HG03460 (cell line): ENCODE measurements at regions not wholly inside any gene's neighbourhood (a gene's known extent, or its start where the extent isn't known, plus 50 kb on each side); places are given as distances from the start of the nearest gene placed in this dataset.

ENCODE experiments used
- ATAC-seq: cut with Tn5 transposase; IDR thresholded peaks from one replicate; pipeline ENCODE4 v1.9.1; 2021; ENCODE audit not compliant: unreplicated experiment

- ATAC-seq: no peak
Measured at GRCh38 chr9:16092142-16093091, 539.6 kb downstream of the CCDC171 start.

DNA sequence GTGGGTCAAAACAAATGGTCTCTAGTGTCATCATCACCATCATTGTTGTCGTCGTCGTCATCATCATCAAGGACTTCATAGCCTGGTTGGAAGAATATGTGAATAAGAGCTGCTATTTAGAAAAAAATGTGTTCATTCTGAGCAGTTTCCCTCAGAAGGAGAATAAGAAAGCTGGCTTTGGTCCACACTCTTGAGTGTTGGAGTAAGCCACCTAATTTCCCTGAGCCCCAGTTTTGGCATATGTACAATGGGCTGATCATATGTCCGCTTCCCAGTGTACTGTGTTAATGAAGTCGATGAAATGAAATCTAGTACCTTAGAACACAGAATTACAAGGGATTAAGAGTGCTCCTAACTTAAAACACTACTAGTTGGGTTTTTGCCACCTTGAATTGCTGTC is 545.5 kb downstream of the CCDC171 start:
- ATAC-seq: no peak

- ATAC-seq: no peak
Measured at GRCh38 chr9:16099732-16100536, 547.1 kb downstream of the CCDC171 start.

DNA sequence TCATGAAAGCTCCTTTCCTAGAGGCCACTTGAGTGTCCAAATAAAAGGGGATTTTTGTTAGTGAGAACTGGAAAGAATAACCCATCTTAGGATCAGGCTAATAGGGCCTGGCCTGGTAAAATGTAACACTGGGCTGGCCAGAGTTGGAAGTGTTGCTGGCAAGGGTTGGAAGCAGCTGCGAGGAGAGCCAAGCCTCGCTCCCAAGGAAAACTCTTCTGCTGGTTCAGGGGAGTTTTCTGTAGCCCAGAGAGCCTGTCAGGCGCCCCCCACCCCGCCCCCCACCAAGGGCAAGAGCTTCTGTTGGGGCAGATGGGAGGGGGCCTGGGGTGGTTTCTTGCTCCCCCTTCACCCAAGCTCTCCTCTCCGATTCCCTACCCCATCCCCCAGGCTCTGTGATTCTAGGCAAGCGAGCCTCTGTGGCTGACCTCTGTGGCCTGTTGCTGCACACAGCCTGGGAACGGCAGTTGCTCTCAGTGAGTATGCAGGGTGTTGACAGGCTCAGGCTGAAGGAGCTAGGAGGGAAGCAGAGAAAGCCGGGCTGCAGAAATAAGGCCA is 547.8 kb downstream of the CCDC171 start:
- no peak for ATAC-seq

- no peak for ATAC-seq
Measured at GRCh38 chr9:16102154-16102553, 549.3 kb downstream of the CCDC171 start.

GRCh38 chr9:16103620-16104397 is 551.0 kb downstream of the CCDC171 start:
- no peak for ATAC-seq

DNA sequence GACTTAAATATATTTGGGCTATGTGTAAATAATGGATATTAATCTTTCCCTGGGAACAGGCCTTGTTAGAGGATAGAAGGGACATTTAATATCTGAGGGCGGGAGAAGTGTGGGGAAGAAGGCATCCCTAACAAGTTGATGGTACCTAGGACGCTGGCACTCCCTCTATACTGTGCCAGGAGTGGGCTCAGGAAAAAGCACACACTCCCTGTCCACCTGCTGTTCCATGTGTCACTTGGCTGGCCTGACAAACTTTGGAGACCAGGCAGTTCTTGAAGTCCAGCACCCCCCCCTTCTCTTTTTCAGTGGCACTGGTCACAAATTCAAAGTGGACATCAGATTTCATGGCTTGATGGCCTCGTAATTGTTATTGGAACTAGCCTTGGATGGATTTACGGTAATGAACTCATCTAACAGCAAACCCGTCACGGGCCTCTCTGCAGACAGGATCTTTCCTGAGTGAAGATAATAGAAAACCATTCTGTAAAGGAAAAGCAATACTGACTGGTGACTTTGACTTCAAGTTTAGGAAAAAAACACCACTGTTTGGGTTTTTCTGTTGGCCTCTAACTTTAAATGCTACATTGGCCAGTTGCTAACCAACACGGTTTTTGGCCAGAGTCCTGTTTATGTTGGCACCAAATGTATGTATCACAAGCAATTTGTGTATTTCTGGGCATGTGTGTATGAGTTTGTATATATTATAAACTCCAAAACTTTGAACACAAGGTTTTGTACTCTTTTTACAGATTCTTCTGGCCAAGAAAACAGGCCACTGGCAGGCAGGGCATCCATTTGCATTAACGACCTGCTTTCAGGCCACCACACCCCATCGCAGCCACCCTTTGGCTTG is 552.6 kb downstream of the CCDC171 start:
- ATAC-seq: no peak

DNA sequence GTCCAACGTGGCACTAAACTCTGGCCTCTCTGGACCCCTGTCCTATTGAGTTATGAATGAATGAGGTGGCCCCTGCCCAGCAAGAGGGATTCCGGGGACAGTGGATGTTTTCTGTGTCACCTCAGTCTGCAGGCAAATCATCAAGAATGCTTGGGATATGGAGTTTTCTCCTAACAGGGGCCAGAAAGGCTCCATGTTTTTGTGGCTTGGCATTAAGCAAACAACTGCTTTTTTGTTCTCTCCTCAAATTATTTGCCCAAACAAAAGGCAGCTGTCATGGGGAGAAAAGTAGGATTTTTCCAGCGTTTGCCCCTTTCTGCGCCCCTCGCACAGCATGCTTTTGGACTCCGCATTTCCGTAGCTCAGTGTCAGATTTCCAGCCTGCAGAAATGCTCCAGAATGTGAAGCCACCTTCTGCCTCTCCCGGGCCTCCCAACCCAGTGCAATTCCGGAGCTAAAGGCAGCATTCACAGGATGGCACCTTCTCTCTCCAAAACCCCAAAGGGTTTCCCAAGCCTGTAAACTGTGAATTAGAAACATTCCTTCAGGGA is 553.3 kb downstream of the CCDC171 start:
- no peak for ATAC-seq

DNA sequence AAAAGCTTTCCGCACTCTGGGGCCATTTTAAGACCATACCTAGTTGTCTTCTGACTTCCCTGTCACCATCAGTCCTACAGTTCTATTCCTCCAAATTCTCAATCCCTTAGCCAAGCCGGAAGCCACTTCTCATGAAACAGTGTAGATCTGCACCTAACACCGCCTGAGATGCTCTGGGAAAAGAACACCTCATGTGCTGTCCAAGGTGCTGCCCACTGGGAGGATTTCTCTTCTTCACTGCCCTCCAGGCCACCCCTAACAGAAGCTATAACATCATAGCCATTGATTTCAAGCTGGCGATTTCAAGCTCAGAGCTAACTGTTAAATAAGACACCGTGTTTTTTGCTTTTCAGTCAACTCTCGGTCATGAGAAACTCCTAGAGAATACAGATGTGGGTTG is 559.3 kb downstream of the CCDC171 start:
- ATAC-seq: no peak

- ATAC-seq: no peak
Measured at GRCh38 chr9:16115994-16116393, 563.2 kb downstream of the CCDC171 start.

DNA sequence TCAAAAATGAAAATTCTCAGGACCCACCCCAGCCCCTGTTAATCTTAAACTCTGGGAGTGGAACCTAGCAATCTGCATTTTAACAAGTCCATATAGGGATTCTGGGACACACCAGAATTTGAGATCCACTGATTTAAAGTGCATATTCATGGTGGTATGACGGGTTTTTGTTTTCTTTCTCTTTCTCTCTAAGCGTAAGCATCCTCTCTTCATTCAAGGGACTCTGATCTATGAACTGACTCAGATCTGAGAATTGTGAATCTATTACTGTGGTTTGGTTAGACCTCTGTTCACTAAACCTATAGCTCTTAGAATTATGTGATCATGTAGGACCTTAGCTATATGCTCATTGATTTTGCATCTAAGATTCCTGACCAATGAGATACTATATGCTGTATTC is 565.2 kb downstream of the CCDC171 start:
- ATAC-seq: no peak

DNA sequence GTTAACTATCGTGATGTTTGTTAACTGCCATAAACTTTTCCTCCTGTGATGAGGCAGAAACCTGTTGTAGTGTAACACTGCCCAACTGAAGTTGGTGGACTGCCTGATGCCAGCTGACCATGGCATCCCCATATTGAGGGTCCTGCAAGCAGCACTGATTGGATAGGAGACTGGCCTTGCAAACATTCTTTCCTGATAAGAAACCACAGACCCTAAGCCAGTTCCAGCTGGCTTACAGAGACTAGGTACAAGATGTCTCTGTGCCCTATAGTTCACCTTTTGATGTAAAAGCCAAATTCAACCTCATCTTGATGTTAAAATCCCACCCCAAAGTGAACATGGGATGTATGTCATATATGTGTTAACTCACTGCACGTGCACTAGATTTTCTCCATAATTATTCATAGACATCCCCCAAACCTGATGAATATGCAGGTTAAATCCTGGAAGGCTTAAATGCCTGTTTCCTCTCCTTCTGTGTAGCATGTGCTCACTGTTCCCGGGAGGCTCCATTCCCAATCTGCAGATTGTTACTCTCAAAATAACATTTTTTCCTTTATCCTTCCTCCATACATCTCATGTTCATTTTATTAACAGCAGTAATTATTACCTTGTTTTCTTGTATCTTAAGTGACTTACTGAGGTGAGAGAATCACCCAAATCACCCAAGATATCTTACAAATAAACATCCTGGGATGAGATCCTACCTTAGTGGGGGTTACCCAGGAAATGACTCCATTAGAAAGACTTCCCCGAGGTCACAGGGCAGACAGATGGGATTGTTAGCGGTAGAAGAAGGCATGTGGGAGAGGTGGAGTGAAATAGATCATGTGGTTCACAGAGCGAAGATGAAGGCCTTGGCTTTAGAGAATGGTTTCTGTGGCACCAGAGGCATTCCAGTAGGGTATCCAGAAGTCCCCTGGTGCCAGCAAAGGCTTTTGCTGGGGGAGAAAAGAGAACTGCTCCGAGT is 566.7 kb downstream of the CCDC171 start:
- ATAC-seq: no peak

DNA sequence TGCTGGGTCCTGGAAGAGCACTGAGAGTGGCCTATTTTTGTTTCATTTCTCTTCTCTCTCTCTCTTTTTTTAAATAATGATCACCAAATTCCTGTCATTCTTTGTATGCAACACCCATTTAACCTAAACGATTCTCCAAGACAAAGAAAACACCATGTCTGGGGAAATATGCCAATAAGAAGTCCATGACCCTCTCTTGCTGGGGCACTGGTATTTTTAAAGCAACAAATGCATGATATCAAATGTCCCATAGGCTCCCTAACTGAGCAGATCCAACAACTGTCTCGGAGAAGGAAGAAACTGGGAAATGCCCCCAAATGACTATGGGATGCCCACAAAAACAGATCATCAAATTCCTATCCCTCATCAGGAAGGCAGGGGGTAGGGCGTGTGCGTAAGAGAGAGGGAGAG is 567.4 kb downstream of the CCDC171 start:
- no peak for ATAC-seq

DNA sequence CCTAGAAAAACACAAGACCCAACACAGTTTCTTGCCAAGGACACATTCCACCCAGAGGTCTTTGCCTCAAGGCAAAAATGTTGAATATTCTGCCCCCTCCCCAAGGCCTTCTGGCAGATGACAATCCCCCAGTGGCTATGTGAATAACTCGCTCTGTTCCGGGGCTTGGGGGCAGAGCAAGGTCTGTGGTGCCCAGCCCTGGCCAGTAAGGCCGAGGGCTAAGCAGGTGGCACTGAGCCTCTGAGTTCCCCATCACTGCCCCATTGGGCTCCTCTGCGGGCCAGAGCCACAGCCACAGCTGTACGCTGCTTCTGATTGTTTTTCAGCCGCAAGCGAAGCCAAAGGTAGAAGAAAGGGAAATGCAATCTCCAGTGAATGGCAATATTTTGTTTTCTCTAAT is 567.9 kb downstream of the CCDC171 start:
- no peak for ATAC-seq

DNA sequence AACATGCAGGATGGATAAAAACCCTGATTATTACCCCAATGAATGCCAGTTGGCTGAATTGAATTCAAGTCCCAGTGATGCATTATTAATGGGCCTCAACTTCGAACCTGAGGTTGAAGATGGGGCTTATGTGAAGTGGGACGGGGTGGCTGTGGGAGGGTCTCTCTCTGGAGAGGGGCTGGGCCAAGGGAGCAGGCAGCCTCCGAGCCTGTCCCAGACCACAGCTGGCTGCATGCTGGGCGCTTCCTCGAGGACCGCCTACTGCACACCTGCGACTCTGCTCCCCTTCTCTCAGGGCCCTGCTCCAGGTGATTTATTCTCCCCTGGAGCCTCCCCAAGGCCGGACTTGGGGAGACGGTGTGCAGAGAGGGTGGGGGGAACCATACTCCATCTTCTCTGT is 568.3 kb downstream of the CCDC171 start:
- no peak for ATAC-seq

- ATAC-seq: no peak
Measured at GRCh38 chr9:16121601-16122286, 568.9 kb downstream of the CCDC171 start.

DNA sequence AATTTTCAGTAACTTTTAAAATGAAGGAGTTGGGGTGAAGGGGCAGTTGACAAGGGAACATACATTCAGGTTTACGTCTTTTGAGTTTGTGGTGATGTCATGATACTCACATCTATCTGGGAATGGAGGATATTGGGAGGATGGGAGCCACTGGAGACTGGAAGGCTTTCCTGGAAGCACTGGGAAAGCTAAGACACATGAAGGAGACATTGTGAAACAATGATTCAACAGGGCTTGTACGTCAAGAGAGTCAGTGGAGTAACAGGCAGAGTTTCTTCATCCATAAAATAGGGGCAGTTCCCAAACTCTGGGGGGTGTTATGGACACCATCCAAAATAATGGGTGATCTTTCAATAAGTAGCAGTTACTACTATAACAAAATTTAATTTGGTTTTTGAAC is 572.8 kb downstream of the CCDC171 start:
- no peak for ATAC-seq

- ATAC-seq: no peak
Measured at GRCh38 chr9:16126042-16126441, 573.2 kb downstream of the CCDC171 start.
